HG03175 (cell line): ENCODE measurements at regions not wholly inside any gene's neighbourhood (a gene's known extent, or its start where the extent isn't known, plus 50 kb on each side); places are given as distances from the start of the nearest gene placed in this dataset.

Experiments
- ATAC-seq: cut with Tn5 transposase; IDR thresholded peaks from one replicate; pipeline ENCODE4 v1.9.1; 2021; ENCODE audit warnings: mild to moderate bottlenecking, moderate library complexity; ENCODE audit not compliant: unreplicated experiment

DNA sequence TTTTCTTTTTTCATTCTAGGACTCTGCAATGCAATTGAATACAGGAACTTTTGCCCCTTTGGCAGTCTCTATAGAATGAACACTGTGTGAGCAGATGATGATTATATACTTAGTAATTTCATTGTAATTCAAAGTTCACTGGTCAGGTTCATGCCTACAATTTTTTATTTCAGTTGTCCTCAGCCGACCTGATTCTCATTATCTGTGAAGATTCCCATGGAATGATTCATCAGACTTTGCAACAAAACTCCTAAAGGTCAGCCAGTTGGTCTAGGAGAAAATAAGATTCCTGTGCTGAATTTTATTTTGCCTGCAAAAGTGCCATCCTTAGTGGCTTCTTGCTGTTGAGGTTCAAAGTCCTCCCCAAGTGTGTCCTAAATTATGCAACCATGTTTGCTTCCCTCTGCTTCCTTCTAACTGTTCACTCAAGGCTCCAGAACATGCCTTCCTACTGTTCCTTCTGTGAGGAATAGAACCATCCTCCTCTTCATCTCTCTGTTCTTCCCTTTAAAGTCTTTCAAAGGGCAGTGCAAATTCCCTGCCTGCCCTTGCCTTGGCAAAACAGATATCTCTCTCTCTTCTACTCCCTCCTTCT is 194.2 kb upstream of the CNR1 start:
- ATAC-seq, result no peak

DNA sequence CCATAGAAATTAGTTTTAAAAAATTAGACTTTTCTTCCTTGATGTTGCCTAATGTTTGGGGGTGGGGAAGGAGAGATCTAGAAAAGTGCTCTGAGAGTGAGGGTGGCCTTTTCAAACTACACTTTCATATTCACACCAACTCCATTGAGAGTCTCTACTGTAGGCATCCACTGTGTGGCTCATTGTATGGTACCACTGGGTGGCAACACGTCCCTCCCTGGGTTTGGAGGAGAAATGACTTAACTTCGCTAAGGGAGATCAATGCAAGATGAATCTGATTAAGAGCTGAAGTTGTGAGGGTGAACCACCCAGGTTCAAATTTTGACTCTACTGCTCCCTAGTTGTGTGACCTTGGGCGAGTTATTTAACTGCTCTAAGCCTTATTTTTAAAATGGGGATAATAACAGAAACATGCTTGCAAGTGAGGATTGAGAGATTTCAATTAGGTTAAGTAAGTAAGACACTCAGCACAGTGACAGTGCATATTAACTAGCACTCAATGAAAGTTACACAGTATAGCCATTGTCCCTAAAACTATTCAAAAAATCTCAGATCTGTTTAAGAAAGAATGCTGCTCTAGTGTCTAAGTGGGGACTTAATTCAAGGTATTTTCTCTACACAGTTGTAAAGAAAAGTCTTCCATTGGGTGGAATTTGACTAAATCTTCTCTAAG is 193.5 kb upstream of the CNR1 start:
- no peak for ATAC-seq

DNA sequence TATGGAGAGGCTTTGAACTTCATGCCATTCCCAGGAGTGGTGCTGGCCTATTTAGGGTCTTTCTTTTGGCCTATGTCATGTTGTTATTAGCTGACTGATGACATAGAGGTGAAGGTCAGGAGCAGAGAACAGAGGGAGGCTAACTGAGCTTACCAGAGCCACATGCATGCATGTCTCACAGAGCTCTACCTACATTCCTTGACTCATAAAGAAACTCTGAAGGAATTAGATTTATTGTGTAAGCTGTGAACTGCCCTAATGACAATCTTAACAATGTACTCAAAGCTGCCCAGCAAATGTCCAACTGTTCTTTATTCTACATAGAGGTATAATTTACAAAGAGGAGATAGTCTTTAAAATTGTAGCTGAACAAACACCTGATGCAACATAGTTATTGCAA is 192.7 kb upstream of the CNR1 start:
- no peak for ATAC-seq

DNA sequence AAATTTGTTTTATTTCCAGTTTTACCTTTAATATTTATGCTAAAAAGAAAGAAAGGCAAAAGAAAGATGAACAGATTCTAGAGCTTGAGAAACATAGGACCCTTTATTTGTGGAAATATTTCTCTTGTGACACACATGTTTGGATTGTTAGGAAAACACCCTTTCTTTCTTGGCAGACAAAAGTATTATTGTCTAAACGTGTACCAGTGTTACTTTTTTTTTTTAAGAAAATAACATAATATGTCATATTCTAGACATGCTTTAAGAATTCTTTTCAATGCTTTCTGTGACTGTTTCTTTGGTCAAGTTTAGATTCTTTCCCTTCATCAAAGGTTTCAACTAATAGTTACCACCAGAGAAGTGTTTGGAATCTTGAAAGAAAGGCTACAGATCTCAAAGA is 183.4 kb upstream of the CNR1 start:
- no peak for ATAC-seq

DNA sequence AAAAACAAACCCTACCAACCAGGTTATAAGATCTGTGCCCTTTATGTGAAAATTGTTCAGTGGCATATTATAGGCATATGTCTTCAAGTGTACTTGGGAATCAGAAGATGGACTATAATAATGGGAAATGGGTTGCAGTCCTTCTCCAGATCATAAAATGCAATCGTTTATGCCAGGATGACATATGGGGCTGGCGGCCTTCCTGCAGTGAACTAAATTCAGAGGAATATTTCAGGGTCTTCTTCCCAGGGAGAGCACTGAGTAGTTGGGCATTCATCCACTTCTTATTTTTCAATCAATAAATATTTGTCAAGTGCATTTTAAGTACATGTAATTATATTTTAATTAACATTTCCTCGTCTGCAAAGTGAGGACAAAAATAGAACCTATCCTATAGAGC is 176.2 kb upstream of the CNR1 start:
- no peak for ATAC-seq

DNA sequence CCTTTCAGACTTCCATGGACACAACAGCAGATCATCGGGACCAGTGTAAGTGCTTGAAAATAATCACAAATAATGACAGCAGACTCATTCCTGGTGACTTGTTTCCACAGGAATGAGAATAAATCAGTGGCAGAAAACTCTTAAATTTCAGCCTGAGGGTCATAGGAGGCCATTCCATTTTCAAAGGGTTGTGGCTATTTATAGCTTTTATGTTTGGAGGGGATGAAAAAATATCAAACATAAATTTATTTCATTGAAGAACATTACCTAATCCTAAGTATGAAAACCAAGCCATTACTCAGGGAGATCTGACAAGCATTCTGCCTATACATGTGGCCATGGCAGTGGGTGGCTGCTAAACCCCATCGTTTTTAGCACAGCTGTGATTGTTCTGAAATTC is 173.6 kb upstream of the CNR1 start:
- no peak for ATAC-seq

DNA sequence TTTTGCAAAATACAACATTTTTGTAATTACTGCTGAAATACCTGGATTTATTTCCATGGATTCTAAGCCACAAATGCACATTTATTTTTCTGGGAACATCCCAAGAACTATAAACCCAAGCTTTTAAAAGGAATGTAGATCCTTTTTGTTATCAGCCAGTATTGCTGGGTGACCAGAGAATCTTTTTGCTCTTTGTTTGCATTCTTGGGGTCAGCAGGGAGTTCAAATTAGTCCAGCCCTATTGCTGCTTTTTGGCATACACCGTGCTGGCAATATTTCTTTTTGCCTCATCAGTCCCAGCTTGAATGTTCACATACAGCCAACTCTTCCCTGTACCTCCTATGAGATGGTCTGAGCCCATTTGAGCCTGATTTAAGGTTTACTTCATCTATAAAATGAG is 155.2 kb upstream of the CNR1 start:
- ATAC-seq, result no peak

DNA sequence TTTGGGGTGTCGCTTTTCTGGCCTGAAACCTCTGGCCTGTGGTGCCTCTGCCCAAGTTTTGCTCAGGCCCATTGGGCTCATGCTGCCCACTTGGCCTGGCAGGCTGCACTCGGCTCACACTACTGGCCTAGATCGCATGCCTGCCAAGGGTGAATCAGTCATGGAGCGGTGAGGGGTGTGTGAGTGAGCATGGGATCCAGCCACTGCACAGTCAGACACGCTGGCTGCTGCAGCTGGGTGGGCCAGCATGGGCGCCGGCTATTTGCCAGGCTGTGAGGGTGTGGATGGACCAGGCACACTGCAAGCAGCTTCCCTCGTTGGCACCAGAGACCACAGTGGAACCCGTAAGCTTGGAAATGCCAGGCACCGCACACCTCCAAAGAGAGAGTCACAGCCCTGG is 145.4 kb upstream of the CNR1 start:
- no peak for ATAC-seq

DNA sequence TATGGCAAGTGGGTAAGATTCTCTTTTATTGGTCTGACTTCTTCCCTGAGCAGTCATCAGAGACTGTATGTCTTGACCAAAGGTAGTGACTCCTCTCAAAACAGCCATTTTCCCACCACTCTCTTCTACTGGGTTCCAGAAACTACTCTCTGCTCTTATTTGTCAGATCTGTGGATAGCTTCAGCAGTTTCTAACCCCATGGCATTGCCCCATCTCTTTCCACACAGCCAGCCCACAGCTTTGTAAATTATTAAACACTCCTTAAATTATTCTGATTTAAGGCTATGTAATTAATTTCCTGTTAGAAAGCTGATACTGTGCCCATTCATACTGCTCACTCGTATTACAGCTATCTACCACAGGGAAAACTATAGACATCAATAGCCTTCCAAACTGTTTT is 138.4 kb upstream of the CNR1 start:
- ATAC-seq, result no peak

DNA sequence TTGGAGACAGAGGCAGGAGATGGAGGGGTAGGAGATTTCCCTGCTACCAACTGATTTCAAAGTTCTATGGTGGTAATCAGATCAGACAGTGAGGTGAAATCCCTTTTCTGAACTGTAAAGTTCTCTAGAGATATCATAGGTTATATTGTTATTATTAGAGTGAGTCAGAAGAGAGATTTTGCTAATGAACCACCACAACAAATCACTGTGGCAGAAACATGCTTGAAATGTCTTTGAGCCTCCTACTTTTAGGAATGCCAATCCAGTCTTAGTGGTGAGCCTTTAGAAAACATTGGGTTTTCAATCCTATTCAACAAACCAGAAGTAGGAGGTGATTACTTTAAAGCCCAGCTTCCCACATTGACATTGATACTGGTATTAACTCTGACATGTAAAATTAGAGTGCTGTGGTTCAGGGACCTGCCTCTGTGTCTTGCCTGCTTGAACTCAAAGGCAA is 136.7 kb upstream of the CNR1 start:
- ATAC-seq, result no peak

DNA sequence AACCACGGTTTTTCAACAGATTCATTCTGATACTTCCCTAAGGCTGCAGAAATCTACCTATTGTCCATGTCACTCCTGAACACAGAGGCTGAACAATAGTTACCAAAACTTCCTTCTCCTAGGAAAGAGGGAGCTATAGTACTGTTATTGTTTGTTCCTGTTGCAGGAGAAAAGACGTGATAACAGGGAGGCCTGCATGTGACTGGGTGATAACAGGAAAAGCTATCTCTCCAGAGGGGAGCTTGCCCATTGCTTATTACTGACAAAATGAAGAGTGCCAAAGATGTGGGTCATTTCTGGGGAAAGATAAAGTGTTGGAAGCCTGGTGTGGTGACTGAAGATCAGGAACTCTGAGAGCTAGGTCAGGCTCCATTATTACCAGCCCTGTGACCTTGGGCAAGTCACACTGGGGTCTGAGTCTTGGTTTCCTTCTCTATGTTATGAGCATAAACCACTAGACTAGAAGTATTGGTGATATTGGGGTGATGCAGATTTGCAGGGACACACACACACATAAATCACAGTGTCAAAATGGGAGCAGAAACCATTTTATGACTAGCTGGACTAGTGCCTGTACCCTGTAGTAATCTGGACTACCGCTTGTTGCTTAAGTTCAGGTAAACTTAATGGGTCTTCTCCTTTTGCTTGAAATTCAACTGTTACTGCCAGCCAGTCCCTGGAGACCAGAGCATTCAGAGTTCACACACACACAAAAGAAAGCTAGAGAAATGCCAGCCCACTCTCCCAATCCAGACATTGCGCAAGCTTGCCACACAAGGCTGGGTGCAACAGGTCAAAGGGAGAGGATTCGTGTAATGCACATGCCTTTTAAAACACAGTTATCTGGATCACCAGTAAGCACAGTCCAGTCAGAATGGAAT is 136.0 kb upstream of the CNR1 start:
- ATAC-seq, result no peak

DNA sequence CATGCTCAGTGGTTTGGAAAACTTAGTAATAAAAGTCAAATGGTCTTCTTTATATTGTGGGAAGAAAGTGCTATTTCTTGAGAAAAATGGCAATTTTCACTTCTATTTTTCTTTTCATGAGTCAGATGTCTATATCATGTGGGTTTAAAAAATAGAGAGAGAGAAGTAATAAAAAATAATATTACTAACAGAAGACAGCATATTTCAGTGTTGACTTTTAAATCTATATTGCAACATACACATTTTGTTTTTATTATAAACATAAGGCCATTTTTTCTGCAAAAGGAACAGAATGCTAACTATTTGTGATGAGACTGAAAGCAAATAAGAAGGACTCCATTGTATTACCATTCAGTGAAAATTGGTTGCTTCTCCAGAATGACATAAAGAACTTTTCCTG is 135.1 kb upstream of the CNR1 start:
- ATAC-seq, result no peak

DNA sequence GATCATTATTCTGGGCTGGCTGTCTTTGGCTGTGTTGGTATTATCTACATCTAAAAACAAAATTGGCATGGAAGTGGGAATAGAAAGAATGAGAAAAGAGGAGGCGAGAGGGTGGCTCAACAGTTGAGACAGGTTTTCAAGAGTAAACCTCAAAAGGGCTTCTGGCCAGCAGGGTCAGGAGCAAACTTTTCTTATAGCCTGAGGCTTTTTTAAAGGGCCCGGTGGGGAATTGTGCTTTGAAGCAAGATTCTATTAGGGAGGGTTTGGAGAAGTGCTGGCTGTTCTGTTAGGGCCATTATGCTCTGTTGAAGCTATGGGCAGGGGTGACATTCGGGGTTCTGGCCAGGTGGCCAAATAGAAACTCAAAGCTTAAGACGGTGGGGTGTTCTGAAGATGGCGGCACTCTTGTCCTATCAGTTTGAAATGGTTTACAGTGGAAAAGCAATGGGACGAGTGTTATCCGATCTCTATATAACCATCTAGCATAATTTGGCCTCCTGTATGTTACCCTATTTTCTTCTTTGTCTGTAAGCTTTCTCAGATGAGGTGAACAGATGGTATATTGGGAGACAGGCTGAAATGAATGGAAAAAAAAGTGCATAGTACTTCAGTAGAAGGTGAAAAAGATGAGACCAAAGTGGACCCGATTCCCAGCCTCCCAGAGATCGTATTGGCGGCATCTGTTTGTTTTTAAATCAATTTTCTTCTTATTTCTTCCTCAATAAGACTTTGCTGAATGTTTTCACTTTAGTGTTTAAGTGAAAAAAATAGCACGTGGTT is 132.1 kb upstream of the CNR1 start:
- no peak for ATAC-seq

DNA sequence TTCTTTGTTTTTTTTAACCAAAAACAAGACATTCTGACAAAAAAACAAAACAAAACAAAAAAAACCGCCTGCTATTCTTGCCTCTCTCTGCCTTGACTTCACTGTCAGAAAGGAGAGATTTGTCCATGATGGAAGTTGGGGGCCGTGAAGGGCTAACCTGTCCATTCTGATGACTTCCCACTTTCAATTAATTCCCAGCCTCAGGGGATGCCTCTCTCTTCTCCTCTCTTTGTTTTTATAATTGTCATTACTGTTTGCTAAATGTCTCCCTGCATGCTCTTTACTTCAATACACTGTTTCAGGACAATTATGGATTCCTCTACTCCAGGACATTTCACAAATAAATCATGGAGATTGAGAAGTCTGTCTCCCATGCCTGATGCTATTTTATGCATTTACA is 130.5 kb upstream of the CNR1 start:
- no peak for ATAC-seq

DNA sequence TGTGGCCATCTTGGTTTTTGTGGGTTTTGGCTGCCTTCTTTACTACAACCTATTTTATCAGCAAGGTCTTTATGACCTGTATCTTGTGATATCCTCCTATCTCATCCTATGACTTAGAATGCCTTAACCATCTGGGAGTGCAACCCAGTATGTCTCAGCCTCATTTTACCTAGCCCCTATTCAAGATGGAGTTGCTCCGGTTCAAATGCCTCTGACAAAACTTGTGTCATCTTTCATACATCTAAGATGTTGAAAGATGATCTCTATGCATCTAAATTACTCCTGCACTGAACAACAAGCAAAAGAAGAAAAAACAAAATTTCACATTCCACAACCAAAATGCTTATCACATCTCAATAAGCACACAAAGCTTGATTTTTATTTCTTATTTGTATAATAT is 129.5 kb upstream of the CNR1 start:
- ATAC-seq, result no peak

DNA sequence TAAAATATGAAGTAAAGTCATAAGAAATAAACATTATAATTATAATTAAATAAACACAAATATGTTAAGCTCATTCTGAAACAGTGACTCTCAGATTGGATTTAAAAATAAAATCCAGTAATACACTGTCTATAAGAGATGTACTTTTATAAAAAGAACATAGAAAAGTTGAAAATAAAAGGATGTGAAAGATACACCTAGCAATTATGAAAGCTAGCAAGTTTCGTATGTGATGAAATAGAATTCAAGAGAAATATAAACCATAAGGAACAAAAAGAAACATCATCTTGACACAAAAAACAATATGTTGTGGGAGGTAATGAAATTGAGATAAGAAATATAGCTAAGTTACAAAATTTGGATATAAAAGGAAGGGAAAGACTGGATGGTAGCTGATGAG is 128.6 kb upstream of the CNR1 start:
- ATAC-seq, result no peak

DNA sequence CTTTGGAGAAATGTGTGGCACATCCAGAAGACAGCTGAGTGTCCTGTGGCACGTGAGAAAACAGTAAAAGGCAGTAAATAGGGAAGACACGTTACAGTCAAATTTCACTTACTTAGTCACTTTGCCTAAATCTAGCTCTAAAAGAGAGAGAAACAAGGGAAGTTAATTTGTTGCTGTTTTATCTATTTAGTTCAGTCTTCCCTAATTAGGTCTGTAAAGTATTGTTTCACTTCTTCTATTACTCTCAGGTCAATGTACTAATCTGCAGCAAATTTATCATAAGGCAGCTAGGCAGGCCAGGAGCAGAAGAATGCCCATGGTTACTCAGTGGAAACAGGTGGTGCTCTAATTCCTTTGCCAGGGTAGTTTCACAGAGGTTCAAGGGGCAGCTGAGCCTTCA is 124.3 kb upstream of the CNR1 start:
- no peak for ATAC-seq

DNA sequence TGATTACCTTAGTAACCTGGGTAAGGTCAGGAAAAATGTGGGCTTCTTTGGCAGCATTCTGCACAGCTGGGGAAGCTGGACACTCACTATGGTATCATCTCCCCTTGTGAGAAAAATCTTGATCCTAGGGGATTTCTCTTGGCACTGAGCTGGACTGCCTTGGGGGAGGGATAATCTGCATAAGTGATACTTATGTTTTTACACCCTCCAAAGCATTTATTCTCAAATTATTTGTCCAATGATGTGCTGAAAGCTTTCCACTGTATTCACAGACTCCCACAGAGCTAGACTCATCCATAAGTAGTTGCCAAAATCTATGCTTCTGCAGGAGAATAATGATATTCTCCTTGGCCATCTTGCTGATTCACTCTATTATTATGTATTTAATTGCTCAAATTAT is 121.5 kb upstream of the CNR1 start:
- no peak for ATAC-seq

DNA sequence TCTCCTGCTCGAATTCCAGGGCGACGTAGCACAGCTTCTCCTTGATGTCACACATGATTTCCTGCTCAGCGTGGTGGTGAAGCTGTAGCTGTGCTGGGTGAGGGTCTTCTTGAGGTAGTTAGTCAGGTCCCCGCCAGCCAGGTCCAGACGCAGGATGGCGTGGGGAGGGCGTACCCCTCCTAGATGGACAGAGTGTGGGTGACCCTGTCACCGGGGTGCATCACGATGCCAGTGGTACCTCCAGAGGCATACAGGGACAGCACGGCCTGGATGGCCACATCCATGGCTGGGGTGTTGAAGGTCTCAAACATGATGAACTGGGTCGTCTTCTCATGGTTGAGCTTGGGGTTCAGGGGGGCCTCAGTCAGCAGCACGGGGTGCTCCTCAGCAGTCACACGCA is 110.2 kb upstream of the CNR1 start:
- no peak for ATAC-seq

DNA sequence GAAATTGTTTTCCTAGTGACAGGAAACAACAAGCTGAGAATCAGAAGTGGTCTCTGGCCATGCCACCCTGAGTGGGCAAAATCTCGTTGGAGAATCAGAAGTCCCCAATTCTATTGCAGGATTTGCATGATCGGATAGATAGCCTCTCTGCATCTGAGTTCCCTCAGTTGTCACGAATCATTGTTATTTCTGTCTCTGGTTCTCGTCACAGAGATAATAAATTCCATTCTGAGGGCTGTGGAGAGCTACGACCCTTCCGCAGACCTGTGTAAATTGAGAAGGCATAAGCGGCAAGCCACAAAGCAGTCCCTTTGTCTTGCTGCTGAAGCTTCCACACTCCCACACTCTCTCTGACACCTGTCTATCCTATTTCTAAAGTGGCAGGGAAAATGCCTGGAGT is 102.4 kb upstream of the CNR1 start:
- no peak for ATAC-seq

DNA sequence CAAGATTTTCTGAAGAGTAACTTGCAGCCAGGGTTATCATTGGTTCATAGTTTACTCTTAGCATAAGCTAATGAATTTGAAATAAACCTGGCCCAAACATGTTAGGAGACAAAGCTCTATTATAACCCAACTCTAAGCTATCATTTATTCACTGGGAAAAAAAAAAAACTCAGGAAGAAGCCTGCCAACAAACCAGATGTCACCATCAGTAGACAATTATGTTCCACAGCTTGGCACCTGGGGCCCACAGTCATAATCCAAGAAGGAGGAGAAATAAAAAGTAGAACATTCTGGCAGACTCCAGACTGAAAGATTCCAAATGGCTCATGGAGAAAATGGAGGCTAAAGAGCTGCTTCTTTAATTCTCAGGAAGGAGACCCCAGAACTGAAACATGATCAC is 100.0 kb upstream of the CNR1 start:
- ATAC-seq, result no peak
